ENCODE measurements at regions not wholly inside any gene's neighbourhood (a gene's known extent, or its start where the extent isn't known, plus 50 kb on each side); places are given as distances from the start of the nearest gene placed in this dataset.

DNA sequence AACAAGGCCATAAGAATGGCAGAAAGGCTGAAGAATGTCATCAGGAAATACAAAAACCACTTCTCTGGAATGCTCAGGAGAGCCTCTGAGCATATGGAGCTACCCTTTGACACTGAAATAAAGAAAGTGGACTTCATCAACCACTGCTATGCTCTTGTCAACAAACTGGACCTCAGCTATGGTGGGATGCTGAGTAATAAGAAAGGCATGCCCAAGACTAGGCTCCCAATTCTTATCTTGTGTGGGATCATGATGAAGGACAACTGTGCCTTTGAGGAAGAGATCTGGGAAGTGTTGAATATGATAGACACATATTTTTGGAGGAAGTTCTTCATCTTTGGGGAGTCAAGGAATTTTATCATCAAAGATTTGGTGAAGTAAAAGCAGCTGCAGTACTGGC lies 86.9 kb upstream of the MAGEB16 start:
- H3K27me3 Mint-ChIP-seq = no peaks in the 10 kb centered on the region
- no peak overlapping the region for H3K4me3 Mint-ChIP-seq
- DNase-seq (no peak), ATAC-seq (replicated peaks) (no peak)
- no peaks in the 10 kb centered on the region for H3K4me1 Mint-ChIP-seq
- H3K9me3 Mint-ChIP-seq = no peaks in the 10 kb centered on the region
- H3K36me3 Mint-ChIP-seq = no peaks in the 10 kb centered on the region
- no peak overlapping the region for H3K27ac Mint-ChIP-seq

- H3K27me3 Mint-ChIP-seq = no peaks in the 10 kb centered on the region
- H3K27ac Mint-ChIP-seq = no peak overlapping the region
- H3K4me3 Mint-ChIP-seq = no peak overlapping the region
- DNase-seq (no peak), ATAC-seq (replicated peaks) (no peak)
- H3K36me3 Mint-ChIP-seq = no peaks in the 10 kb centered on the region
- no peaks in the 10 kb centered on the region for H3K4me1 Mint-ChIP-seq
- peaks cover 1 to 5% of the 10 kb centered on the region in 2 donors for H3K9me3 Mint-ChIP-seq
These were observed 76.0 kb upstream of the MAGEB16 start for GRCh38 chrX:35722128-35722527.

- H3K9me3 Mint-ChIP-seq = peaks cover 0 to 1% of the 10 kb centered on the region in 2 donors
- H3K4me1 Mint-ChIP-seq = no peaks in the 10 kb centered on the region
- H3K27ac Mint-ChIP-seq = no peak overlapping the region
- no peaks in the 10 kb centered on the region for H3K36me3 Mint-ChIP-seq
- ATAC-seq (replicated peaks) = no peak
- H3K4me3 Mint-ChIP-seq = no peak overlapping the region
- DNase-seq = no peak
- H3K27me3 Mint-ChIP-seq = no peaks in the 10 kb centered on the region
These were observed 72.0 kb upstream of the MAGEB16 start for GRCh38 chrX:35726176-35726575.

- ATAC-seq (replicated peaks) = no peak
- H3K4me1 Mint-ChIP-seq = no peaks in the 10 kb centered on the region
These were observed 69.7 kb upstream of the MAGEB16 start for GRCh38 chrX:35728481-35728880.

GRCh38 chrX:35733879-35734278 lies 64.3 kb upstream of the MAGEB16 start:
- Mint-ChIP-seq H3K9me3 (peaks cover 0 to 3% of the 10 kb centered on the region in 2 donors), H3K4me1 (no peaks in the 10 kb centered on the region), H3K27me3 (no peaks in the 10 kb centered on the region), H3K27ac (no peak overlapping the region), H3K4me3 (no peak overlapping the region), H3K36me3 (no peaks in the 10 kb centered on the region)
- DNase-seq (no peak), ATAC-seq (replicated peaks) (no peak)

More at GRCh38 chrX:35728481-35728880, 69.7 kb upstream of the MAGEB16 start:
- H3K27me3 Mint-ChIP-seq = no peaks in the 10 kb centered on the region
- H3K27ac Mint-ChIP-seq = no peak overlapping the region
- no peak overlapping the region for H3K4me3 Mint-ChIP-seq
- no peak for DNase-seq
- H3K9me3 Mint-ChIP-seq = peaks cover 1 to 3% of the 10 kb centered on the region in 2 donors
- no peaks in the 10 kb centered on the region for H3K36me3 Mint-ChIP-seq

DNA sequence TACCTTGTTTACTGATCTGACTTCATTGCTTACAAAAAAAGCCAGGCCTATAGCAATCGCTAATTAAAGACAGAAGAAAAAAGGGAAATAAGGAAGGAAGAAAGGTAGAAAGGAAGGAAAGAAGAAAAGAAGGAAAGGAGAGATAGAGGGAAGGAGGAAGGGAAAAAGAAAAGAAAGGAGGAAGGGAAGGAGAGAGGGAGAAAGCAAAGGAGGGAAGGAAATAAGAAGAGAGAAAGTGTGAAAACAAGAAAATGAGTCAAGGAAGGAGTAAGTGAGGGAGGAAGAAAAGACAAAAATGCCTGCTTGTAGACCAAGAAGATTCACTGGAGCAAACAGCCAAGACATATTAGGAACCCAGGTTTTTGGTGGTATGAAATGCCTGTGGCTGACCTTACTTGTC lies 57.0 kb upstream of the MAGEB16 start:
- Mint-ChIP-seq H3K4me3 (no peak overlapping the region), H3K36me3 (no peaks in the 10 kb centered on the region), H3K27ac (no peak overlapping the region), H3K4me1 (no peaks in the 10 kb centered on the region), H3K27me3 (no peaks in the 10 kb centered on the region), H3K9me3 (no peaks in the 10 kb centered on the region)
- DNase-seq (no peak), ATAC-seq (replicated peaks) (no peak)

DNA sequence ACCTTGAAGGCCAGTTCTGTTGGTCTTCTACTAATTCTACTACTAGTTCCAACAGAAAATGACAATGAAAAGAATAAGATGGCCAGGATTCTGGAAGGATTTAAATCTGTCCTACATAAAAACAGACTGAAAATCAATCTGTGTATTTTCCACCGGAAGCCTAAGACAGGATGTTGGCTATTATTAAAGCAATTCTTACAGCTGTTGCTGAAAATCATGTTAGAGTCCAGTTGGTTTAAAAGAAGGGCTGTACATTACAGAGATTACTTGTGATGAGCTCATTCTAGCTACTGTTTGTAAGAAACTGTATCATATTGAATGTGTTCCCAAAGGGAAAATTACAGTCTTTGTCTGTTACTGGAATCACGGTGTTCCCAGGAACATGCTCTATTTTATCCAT lies 54.8 kb upstream of the MAGEB16 start:
- ATAC-seq (replicated peaks) (no peak), DNase-seq (no peak)
- Mint-ChIP-seq H3K36me3 (no peaks in the 10 kb centered on the region), H3K27me3 (no peaks in the 10 kb centered on the region), H3K27ac (no peak overlapping the region), H3K4me1 (no peaks in the 10 kb centered on the region), H3K9me3 (no peaks in the 10 kb centered on the region), H3K4me3 (no peak overlapping the region)

All from stimulated activated naive B cell treated with anti-CD40 and anti-IgM and Interleukin-4, amounts not matched to agents 10 μg/mL and 1 μg/mL and 100 μg/mL, for 72 hours (primary cell).